ENCODE measurements at regions not wholly inside any gene's neighbourhood (a gene's known extent, or its start where the extent isn't known, plus 50 kb on each side); places are given as distances from the start of the nearest gene placed in this dataset.

GRCh38 chr11:38968951-38969350 is 2370.9 kb upstream of the RAG2 start:
- Histone ChIP-seq H3K4me2 (ENCODE audit: control insufficient read depth, insufficient read depth) (no peak overlapping the region), H4K20me1 (ENCODE audit: control insufficient read depth, insufficient read depth) (no peaks in the 10 kb centered on the region), H3K27me3 (replicated peaks in 1 of 2; ENCODE audit: control insufficient read depth in 2 of 2, insufficient read depth in 2 of 2, low read length in 1 of 2) (no peaks in the 10 kb centered on the region), H2AFZ (ENCODE audit: control insufficient read depth, low read depth, low read length) (no peak overlapping the region), H3K36me3 (ENCODE audit: control insufficient read depth in 2 of 2, insufficient read depth in 2 of 2, low read length in 1 of 2) (no peaks in the 10 kb centered on the region), H3K4me1 (ENCODE audit: control insufficient read depth, insufficient read depth, low read length) (no peaks in the 10 kb centered on the region), H3K79me2 (ENCODE audit: control insufficient read depth, insufficient read depth, low read length) (no peaks in the 10 kb centered on the region), H3K9ac (ENCODE audit: control insufficient read depth, insufficient read depth, low read length) (no peak overlapping the region), H3K27ac (ENCODE audit: control insufficient read depth, insufficient read depth) (no peak overlapping the region), H3K4me3 (no peak overlapping the region), H3K9me3 (replicated peaks; ENCODE audit: control insufficient read depth, insufficient read depth, low read length) (no peaks in the 10 kb centered on the region; the same call in 2 of the 3 replicates)
- no TSS peak for BruUV-seq (replicated peaks)
- 0% methylated on average over 1 of the region's 1 CpG for WGBS (ENCODE audit: insufficient coverage, insufficient replicate concordance, low lambda C conversion rate, missing lambda C conversion rate)
- FAIRE-seq (no peak), DNase-seq (ENCODE audit: low read depth, low spot score) (no peak), ATAC-seq (no peak)
- TF ChIP-seq BHLHE40 (IDR thresholded peaks at IDR 0.05; ENCODE audit: borderline replicate concordance in 1 of 2, low read depth in 2 of 2, low read length in 1 of 2) (no peak), ATF7 (IDR thresholded peaks at IDR 0.05; ENCODE audit: low read depth) (no peak), MYB (IDR thresholded peaks at IDR 0.05; ENCODE audit: borderline replicate concordance, low read depth, low read length) (no peak), SRF (IDR thresholded peaks at IDR 0.05; ENCODE audit: low read depth in 2 of 2, low read length in 2 of 2) (no peak), ATF3 (IDR thresholded peaks at IDR 0.05; ENCODE audit: borderline replicate concordance, extremely low read depth, low read depth, low read length) (no peak), KAT2A (conservative IDR thresholded peaks at IDR 0.05; ENCODE audit: control insufficient read depth, low read depth, low read length) (no peak), ZNF24 (IDR thresholded peaks at IDR 0.05) (no peak), GATAD2B (conservative IDR thresholded peaks at IDR 0.05; ENCODE audit: low read depth) (no peak), IRF4 (IDR thresholded peaks at IDR 0.05; ENCODE audit: low read depth, low read length) (no peak), BMI1 (IDR thresholded peaks at IDR 0.05; ENCODE audit: borderline replicate concordance) (no peak), E4F1 (IDR thresholded peaks at IDR 0.05; ENCODE audit: borderline replicate concordance, partially characterized antibody) (no peak), JUND (IDR thresholded peaks at IDR 0.05; ENCODE audit: low read depth, low read length) (no peak), ZNF384 (IDR thresholded peaks at IDR 0.05; ENCODE audit: borderline replicate concordance, low read depth, low read length) (no peak), PML (IDR thresholded peaks at IDR 0.05; ENCODE audit: low read length) (no peak), NR2C2 (IDR thresholded peaks at IDR 0.05; ENCODE audit: borderline replicate concordance, control insufficient read depth, insufficient read length, low read depth) (no peak), SMC3 (IDR thresholded peaks at IDR 0.05; ENCODE audit: borderline replicate concordance, low read length) (no peak)
- ChIA-PET POLR2A (no interaction called here), RAD21 (ENCODE audit: unreplicated experiment) (no interaction called here), SMC1A (ENCODE audit: uncharacterized antibody, unreplicated experiment) (no interaction called here), CTCF (no interaction called here)
- in situ Hi-C loops (cut with MboI), result no loop called here
- intact Hi-C loops (cut with micrococcal nuclease; ENCODE audit: unreplicated experiment), result no loop called here

Measured in GM12878 (cell line).